ENCODE measurements at regions not wholly inside any gene's neighbourhood (a gene's known extent, or its start where the extent isn't known, plus 50 kb on each side); places are given as distances from the start of the nearest gene placed in this dataset.

DNA sequence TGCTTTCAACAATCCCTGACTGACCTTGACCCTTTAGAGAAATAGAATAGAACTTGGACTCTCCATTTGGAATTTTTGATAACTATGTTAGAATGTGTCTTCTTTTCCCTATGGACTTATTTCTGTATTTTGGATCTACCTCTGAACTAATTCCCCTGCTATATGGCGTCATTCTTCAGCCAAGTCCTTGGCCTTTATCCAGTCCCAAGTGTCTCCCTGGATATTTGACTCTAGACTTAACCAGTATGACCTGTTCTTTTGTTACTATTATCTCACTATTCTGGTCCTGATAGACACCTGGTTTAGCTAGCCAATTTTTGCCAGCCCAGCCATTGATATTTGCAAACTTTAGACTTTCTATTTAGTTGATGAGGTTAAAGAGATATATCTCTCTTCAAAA lies 186.8 kb downstream of the KCNS3 start:
- intact Hi-C loops (cut with DNase I), result no loop called here
- TF ChIP-seq, protein P1, sequence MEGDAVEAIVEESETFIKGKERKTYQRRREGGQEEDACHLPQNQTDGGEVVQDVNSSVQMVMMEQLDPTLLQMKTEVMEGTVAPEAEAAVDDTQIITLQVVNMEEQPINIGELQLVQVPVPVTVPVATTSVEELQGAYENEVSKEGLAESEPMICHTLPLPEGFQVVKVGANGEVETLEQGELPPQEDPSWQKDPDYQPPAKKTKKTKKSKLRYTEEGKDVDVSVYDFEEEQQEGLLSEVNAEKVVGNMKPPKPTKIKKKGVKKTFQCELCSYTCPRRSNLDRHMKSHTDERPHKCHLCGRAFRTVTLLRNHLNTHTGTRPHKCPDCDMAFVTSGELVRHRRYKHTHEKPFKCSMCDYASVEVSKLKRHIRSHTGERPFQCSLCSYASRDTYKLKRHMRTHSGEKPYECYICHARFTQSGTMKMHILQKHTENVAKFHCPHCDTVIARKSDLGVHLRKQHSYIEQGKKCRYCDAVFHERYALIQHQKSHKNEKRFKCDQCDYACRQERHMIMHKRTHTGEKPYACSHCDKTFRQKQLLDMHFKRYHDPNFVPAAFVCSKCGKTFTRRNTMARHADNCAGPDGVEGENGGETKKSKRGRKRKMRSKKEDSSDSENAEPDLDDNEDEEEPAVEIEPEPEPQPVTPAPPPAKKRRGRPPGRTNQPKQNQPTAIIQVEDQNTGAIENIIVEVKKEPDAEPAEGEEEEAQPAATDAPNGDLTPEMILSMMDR (IDR thresholded peaks at IDR 0.05), result no peak
- TF ChIP-seq EP300 (IDR thresholded peaks at IDR 0.05) (no peak), POLR2A (IDR thresholded peaks at IDR 0.05) (no peak)
- no peak for DNase-seq
- Histone ChIP-seq H3K4me1 (ENCODE audit: insufficient read depth) (no peaks in the 10 kb centered on the region), H3K9me3 (no peaks in the 10 kb centered on the region), H3K4me3 (no peak overlapping the region), H3K27ac (no peak overlapping the region), H3K27me3 (no peaks in the 10 kb centered on the region), H3K36me3 (no peaks in the 10 kb centered on the region)
- WGBS, 3 donors, result 40 to 66% (median 64%) methylated on average over 1 of the region's 1 CpG

DNA sequence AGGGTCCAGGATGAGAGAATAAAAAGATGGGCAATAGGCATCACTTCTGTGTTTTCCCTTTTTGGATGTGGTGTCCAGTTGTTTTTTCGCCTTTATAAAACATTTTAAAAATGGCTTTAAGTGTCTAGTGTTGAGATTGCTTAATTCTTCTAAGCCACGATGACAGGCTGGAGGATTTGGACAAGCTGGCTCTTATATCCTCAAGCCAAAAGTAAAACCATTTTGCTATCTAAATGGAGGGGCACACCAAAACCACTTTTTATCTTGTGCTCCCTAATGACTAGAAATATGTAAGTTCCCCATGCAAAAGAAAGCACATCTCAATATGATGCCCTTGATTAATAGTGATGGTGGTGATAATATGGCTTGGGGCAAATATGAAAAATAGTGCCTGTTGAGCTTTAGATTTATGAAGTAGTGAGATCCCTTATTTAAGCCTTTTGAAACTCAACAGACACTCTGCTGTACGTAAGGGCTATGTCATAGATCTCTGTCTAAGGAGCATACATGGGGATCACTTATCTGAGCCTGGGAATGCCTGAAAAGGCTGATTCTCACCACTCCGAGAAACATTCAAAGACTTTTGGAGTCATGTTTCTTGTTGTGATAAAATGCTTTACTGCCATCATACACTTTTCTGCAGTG lies 185.5 kb downstream of the KCNS3 start:
- H3K4me1 ChIP-seq (ENCODE audit: insufficient read depth), result no peaks in the 10 kb centered on the region
- H3K27me3 ChIP-seq, result no peaks in the 10 kb centered on the region
- WGBS, 3 donors, result 50 to 64% (median 55%) methylated on average over 4 of the region's 4 CpGs
- no peaks in the 10 kb centered on the region for H3K36me3 ChIP-seq
- DNase-seq, result no peak
- TF ChIP-seq EP300 (IDR thresholded peaks at IDR 0.05), result no peak
- TF ChIP-seq, protein P1 (IDR thresholded peaks at IDR 0.05), result no peak
- TF ChIP-seq POLR2A (IDR thresholded peaks at IDR 0.05), result no peak
- H3K4me3 ChIP-seq, result no peak overlapping the region
- no peak overlapping the region for H3K27ac ChIP-seq
- intact Hi-C loops (cut with DNase I), result no loop called here
- no peaks in the 10 kb centered on the region for H3K9me3 ChIP-seq

DNA sequence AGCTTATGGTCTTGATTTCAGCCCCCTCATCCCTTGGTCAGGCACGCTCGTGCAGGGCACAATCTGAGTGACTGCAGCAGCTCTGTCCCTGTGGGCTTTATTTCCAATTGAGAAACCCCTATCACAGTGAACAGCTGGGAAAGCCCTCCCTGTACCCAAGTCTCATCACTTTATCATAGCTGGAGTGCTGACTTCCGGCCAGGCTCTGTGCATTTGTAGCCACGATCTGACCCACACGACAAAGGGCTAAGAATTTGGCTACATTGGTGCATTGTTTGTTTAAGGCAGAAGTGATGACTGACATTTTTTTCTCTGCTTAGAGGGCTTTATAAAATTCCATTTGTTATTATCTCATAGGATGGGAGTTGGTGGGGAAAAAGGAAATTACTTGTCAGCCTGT lies 184.4 kb downstream of the KCNS3 start:
- H3K9me3 ChIP-seq, result no peaks in the 10 kb centered on the region
- intact Hi-C loops (cut with DNase I), result no loop called here
- WGBS, 3 donors, result 43 to 54% (median 48%) methylated on average over 5 of the region's 5 CpGs
- no peak for DNase-seq
- H3K27ac ChIP-seq, result no peak overlapping the region
- no peaks in the 10 kb centered on the region for H3K4me1 ChIP-seq (ENCODE audit: insufficient read depth)
- H3K36me3 ChIP-seq, result no peaks in the 10 kb centered on the region
- TF ChIP-seq EP300 (IDR thresholded peaks at IDR 0.05) (no peak), POLR2A (IDR thresholded peaks at IDR 0.05) (no peak)
- TF ChIP-seq, protein P1 (IDR thresholded peaks at IDR 0.05), result no peak
- H3K27me3 ChIP-seq, result no peaks in the 10 kb centered on the region
- no peak overlapping the region for H3K4me3 ChIP-seq

DNA sequence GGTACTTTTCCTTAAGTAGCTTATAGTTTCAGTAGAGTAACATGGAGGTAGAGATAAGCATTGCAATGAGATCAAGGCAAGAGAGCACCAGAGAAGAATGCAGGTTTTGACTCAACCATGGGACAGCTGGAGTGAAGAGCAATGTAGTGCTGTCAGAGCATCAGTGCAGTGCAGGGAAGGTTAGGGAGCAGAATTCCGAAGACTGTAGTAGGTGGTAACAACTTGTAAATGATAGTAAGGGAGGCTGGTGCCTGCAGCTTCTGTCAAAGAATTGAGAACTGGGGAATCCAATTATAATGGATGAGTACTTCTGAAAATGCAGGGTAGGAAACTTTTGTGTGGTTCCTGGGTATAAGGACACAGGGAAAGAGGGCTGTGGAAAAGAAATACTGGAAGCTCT lies 183.2 kb downstream of the KCNS3 start:
- H3K4me3 ChIP-seq, result no peak overlapping the region
- TF ChIP-seq POLR2A (IDR thresholded peaks at IDR 0.05) (no peak), EP300 (IDR thresholded peaks at IDR 0.05) (no peak)
- TF ChIP-seq, protein P1 (IDR thresholded peaks at IDR 0.05), result no peak
- 84 to 88% (median 86%) methylated on average over 1 of the region's 1 CpG for WGBS, 3 donors
- DNase-seq, result no peak
- intact Hi-C loops (cut with DNase I), result no loop called here
- no peaks in the 10 kb centered on the region for H3K4me1 ChIP-seq (ENCODE audit: insufficient read depth)
- no peak overlapping the region for H3K27ac ChIP-seq
- no peaks in the 10 kb centered on the region for H3K27me3 ChIP-seq
- H3K9me3 ChIP-seq, result no peaks in the 10 kb centered on the region
- H3K36me3 ChIP-seq, result no peaks in the 10 kb centered on the region

Measured in ovary (tissue), 7 donors.